ENCODE measurements at regions not wholly inside any gene's neighbourhood (a gene's known extent, or its start where the extent isn't known, plus 50 kb on each side); places are given as distances from the start of the nearest gene placed in this dataset.
"Not testable (repeated sequence)": the region's sequence is repeated elsewhere in the genome, so short reads cannot be mapped to it uniquely, and the experiment has no call there.

DNA sequence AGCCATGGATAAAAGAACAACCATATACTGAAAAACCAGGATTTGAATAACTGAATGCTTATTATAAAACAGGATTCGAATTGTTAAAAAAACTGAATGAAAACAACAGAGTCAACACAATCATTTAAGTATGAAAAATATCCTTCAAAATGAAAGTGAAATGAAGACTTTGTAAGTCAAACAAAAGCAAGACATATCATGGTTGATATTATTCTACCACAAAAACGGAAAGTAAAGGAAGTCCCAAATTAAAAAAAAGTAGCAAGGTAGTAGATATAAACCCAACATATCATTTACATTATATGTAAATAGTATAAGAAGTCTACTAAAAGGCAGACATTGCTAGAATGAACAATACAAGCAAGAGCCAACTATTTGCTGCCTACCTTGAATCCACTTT, 63.1 kb upstream of the POTEC start:
- TF ChIP-seq, protein P1, sequence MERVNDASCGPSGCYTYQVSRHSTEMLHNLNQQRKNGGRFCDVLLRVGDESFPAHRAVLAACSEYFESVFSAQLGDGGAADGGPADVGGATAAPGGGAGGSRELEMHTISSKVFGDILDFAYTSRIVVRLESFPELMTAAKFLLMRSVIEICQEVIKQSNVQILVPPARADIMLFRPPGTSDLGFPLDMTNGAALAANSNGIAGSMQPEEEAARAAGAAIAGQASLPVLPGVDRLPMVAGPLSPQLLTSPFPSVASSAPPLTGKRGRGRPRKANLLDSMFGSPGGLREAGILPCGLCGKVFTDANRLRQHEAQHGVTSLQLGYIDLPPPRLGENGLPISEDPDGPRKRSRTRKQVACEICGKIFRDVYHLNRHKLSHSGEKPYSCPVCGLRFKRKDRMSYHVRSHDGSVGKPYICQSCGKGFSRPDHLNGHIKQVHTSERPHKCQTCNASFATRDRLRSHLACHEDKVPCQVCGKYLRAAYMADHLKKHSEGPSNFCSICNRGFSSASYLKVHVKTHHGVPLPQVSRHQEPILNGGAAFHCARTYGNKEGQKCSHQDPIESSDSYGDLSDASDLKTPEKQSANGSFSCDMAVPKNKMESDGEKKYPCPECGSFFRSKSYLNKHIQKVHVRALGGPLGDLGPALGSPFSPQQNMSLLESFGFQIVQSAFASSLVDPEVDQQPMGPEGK (CRISPR knock-in tag; IDR thresholded peaks at IDR 0.05; ENCODE audit: borderline replicate concordance) = not testable (repeated sequence)
- TF ChIP-seq ZNF70, ZFP3 (CRISPR knock-in tag; IDR thresholded peaks at IDR 0.05): not testable (repeated sequence)

Measured in SK-N-SH treated with all-trans-retinoic acid at 6 μM for 48 hours (cell line).